NT2/D1 (cell line): ENCODE measurements at regions not wholly inside any gene's neighbourhood (a gene's known extent, or its start where the extent isn't known, plus 50 kb on each side); places are given as distances from the start of the nearest gene placed in this dataset.

Source experiments
- DNase-seq: peaks from one replicate; pipeline ENCODE4 v3.0.0-alpha.2; 2011; ENCODE audit warnings: low read depth, low spot score
- H3K27me3 ChIP-seq: 2 replicates; pipeline ENCODE4 v1.6.0; 2011; ENCODE audit warnings: mild to moderate bottlenecking; ENCODE audit not compliant: insufficient read length, insufficient read depth
- H3K36me3 ChIP-seq: 2 replicates; pipeline ENCODE4 v1.6.1; 2011; ENCODE audit warnings: mild to moderate bottlenecking, low read length, mixed read lengths; ENCODE audit not compliant: insufficient read depth, insufficient read length
- H3K4me1 ChIP-seq: 2 replicates; pipeline ENCODE4 v1.5.1; 2011; ENCODE audit not compliant: insufficient read depth, insufficient read length
- H3K4me3 ChIP-seq: 2 replicates; pipeline ENCODE4 v1.5.1; 2011; ENCODE audit warnings: low read depth; ENCODE audit not compliant: insufficient read length
- H3K9ac ChIP-seq: 2 replicates; pipeline ENCODE4 v1.6.0; 2011; ENCODE audit warnings: low read depth; ENCODE audit not compliant: insufficient read length
- H3K9me3 ChIP-seq: 2 replicates; pipeline ENCODE4 v1.5.1; 2011; ENCODE audit warnings: mild to moderate bottlenecking, low read length; ENCODE audit not compliant: insufficient read depth
- SUZ12 ChIP-seq: IDR thresholded peaks from 2 replicates; pipeline ENCODE4 v1.6.1; 2011; ENCODE audit not compliant: insufficient read length, insufficient read depth; ENCODE audit errors: extremely low read depth
- YY1 ChIP-seq: IDR thresholded peaks from 2 replicates; pipeline ENCODE4 v1.6.1; 2011; ENCODE audit not compliant: insufficient read length, insufficient read depth
- ZNF274 ChIP-seq: IDR thresholded peaks from 2 replicates; pipeline ENCODE4 v1.6.1; 2011; ENCODE audit warnings: mild to moderate bottlenecking, low read depth, low read length

DNA sequence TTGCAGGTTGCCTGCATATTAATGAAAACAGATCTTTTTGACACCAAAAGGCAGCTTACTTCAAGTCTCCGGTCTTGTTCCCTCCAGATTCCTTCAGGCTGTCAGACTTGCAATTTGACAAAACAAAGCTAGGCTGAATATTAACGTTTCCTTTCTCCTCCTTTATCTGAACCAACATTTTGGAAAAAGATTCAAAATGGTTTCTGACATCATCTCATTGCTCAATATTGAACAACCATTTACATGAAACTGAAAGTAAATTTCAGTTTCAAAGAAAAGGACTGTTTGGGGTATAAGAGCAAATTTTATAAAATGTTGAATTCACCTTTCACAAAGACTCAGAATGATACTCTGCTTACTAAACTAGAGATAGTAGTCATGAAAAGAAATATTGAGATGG, 521.8 kb downstream of the KCNJ2 start:
- no peaks in the 10 kb centered on the region for H3K27me3 ChIP-seq
- H3K4me3 ChIP-seq, result no peak overlapping the region
- no peak for DNase-seq
- no peaks in the 10 kb centered on the region for H3K4me1 ChIP-seq
- H3K9me3 ChIP-seq, result no peaks in the 10 kb centered on the region
- no peak for TF ChIP-seq YY1
- TF ChIP-seq SUZ12, result no peak
- no peak for TF ChIP-seq ZNF274
- H3K9ac ChIP-seq, result no peak overlapping the region
- no peaks in the 10 kb centered on the region for H3K36me3 ChIP-seq

DNA sequence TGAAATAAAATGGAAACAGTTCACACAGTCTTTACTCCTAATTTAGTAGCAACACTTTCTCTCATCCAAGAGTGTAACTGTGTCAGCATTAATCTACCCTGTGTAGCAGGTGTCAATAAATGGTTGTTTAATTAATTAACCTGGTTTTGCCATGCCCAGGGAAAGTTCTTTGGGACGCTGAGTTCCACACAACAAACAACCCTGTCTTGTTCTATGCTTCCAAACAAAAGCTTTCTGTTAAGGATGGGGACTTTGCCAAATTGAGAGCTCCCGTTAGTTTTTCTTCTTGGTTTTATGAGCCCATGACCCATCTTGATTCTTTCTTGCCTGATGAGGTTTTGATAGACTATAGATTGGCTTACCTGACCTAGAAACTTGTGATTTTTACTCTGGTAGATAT, 530.1 kb downstream of the KCNJ2 start:
- Histone ChIP-seq H3K4me3 (no peak overlapping the region), H3K4me1 (no peaks in the 10 kb centered on the region), H3K9me3 (no peaks in the 10 kb centered on the region), H3K9ac (no peak overlapping the region), H3K27me3 (no peaks in the 10 kb centered on the region), H3K36me3 (no peaks in the 10 kb centered on the region)
- no peak for TF ChIP-seq ZNF274
- TF ChIP-seq YY1, result no peak
- TF ChIP-seq SUZ12, result no peak
- DNase-seq, result no peak

DNA sequence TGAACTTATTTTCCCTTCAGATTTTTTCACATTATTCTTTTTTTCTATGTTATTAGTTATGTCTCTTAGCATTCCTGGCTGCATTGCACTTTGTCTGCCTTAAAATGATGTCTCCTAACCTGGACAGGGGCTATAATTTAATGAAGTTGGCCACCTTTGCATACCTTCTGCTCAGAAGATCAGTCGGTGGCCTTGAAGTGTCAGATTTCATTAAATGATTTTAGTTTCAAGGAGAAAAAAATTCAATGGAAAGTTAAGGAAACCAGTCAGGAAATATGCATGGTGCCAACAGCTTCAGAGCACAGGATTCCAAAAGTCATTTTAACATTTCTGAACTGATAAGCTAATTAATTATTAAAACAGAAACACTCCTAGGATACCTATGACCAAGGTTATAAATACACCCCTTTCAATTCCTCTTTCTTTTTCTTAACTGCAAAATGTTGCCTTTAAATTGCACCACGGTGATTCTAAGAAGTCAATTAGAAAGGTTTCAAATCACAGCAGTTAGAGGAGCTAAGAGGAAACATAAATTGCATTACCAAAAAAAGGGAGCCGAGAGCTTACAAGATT, 533.4 kb downstream of the KCNJ2 start:
- no peaks in the 10 kb centered on the region for H3K9me3 ChIP-seq
- no peak overlapping the region for H3K9ac ChIP-seq
- DNase-seq, result no peak
- H3K4me3 ChIP-seq, result no peak overlapping the region
- no peaks in the 10 kb centered on the region for H3K27me3 ChIP-seq
- H3K4me1 ChIP-seq, result no peaks in the 10 kb centered on the region
- TF ChIP-seq SUZ12 (no peak), YY1 (no peak), ZNF274 (no peak)
- H3K36me3 ChIP-seq, result no peaks in the 10 kb centered on the region

DNA sequence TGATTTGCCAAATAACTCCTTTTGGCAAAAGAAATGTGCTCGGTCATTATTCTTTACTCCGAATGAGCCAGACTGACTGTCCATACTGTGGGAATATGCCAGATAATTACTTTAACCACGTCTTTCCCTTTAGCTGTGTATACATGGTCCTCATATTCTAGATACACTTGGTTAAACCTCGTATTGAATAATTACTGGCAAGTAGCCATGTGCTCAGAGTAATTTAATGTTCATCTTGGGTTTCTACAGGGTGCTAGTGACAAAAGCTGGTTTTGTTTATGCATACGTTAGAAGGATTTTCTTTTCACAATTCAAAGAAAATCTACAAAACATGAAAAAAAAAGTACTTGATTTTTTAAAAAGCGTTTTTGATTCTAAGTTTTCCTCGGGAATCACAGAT, 540.3 kb downstream of the KCNJ2 start:
- H3K4me1 ChIP-seq, result no peaks in the 10 kb centered on the region
- no peak for DNase-seq
- H3K9ac ChIP-seq, result no peak overlapping the region
- H3K4me3 ChIP-seq, result no peak overlapping the region
- H3K9me3 ChIP-seq, result no peaks in the 10 kb centered on the region
- H3K27me3 ChIP-seq, result no peaks in the 10 kb centered on the region
- no peaks in the 10 kb centered on the region for H3K36me3 ChIP-seq
- no peak for TF ChIP-seq SUZ12
- TF ChIP-seq YY1, result no peak
- TF ChIP-seq ZNF274, result no peak

DNA sequence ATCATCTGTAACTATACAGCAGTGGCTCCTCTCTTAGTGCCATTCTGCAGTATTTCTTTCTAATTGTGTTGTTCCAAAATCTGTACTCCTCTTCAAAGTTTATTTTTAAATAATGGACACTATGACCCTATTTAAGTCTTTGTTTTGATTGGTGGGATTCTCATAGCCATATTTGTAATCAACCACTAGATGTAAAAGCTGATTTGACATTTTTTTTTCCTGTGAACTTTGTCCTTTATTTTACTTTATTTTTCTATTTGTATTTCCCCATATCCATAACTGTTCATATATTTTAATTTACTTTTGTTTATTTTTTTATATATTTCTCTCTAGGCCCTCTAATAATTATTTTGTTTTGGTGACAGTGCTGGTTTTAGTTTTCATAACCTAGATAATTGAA, 544.4 kb downstream of the KCNJ2 start:
- no peak for DNase-seq
- Histone ChIP-seq H3K27me3 (no peaks in the 10 kb centered on the region), H3K9me3 (no peaks in the 10 kb centered on the region), H3K9ac (no peak overlapping the region), H3K4me3 (no peak overlapping the region), H3K4me1 (no peaks in the 10 kb centered on the region), H3K36me3 (no peaks in the 10 kb centered on the region)
- no peak for TF ChIP-seq SUZ12
- no peak for TF ChIP-seq YY1
- TF ChIP-seq ZNF274, result no peak

DNA sequence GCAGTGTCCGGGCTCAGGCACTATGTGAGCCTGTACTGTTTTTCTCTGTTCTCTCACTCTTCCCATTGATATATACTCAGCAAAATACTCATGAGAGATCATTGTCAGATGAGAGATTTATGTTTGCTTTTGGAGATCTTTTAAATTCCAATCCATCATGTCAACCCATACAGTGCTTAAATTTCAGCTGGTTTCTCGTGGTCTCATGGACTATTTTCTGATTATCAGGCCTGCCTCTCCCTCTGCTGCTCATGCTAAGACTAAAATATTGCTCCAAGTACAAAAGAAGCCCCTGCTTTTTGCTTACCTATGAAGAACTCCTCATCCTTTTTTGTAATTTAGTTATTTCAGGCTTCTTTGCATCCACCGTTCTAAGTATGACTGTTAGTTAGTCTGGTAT, 547.2 kb downstream of the KCNJ2 start:
- H3K9ac ChIP-seq, result no peak overlapping the region
- H3K4me3 ChIP-seq, result no peak overlapping the region
- DNase-seq, result no peak
- H3K36me3 ChIP-seq, result no peaks in the 10 kb centered on the region
- TF ChIP-seq ZNF274 (no peak), YY1 (no peak), SUZ12 (no peak)
- H3K4me1 ChIP-seq, result no peaks in the 10 kb centered on the region
- H3K27me3 ChIP-seq, result no peaks in the 10 kb centered on the region
- no peaks in the 10 kb centered on the region for H3K9me3 ChIP-seq

DNA sequence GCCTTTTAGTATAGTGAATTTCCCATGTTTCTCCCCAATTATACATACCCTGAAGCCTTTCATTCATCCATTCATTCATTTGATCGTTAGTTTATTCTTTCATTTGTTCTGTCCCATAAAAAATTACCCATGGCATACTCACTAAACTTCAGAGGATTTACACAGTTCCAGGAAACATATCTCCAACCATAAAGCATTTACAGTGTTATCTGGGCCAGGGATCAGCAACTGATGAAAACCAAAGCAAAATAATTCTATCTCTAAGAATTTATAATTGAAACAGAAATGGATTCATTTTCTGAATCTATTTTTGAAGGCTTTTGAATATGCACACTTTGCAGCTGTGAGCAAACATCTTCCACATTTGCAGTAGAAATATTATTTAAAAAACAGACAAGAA, 547.7 kb downstream of the KCNJ2 start:
- H3K9me3 ChIP-seq, result no peaks in the 10 kb centered on the region
- no peak overlapping the region for H3K9ac ChIP-seq
- H3K4me1 ChIP-seq, result no peaks in the 10 kb centered on the region
- H3K4me3 ChIP-seq, result no peak overlapping the region
- no peaks in the 10 kb centered on the region for H3K36me3 ChIP-seq
- TF ChIP-seq SUZ12 (no peak), ZNF274 (no peak), YY1 (no peak)
- DNase-seq, result no peak
- no peaks in the 10 kb centered on the region for H3K27me3 ChIP-seq

DNA sequence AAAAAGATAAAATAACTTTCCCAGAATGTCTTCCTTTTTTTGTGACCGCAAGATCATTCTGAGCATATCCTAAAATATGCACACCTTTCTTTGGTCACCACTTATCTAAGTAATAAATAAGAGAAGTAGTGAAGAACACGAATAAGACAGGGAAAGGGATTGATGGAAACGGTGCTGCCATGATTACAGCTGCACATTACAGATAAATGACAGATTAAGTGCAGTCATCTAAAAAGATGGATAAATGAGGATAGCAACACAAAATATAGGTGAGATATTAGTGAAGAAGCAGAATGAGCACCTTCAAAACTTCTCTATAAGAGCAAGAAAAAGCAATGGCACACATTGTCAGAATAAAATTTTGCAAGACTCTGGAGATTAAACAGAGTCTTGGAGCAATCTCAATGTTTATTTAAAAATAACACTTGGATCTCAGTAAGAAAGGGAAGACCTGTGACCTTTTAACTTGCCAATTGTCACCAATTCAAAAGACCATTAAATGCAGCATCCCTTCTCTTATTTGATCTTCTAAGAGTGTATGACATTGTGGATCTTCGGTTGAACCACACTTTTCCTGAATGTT, 567.1 kb downstream of the KCNJ2 start:
- H3K27me3 ChIP-seq, result no peaks in the 10 kb centered on the region
- H3K9ac ChIP-seq, result no peak overlapping the region
- no peak for DNase-seq
- no peak overlapping the region for H3K4me3 ChIP-seq
- H3K4me1 ChIP-seq, result no peaks in the 10 kb centered on the region
- H3K9me3 ChIP-seq, result no peaks in the 10 kb centered on the region
- no peaks in the 10 kb centered on the region for H3K36me3 ChIP-seq
- TF ChIP-seq ZNF274, result no peak
- TF ChIP-seq YY1, result no peak
- TF ChIP-seq SUZ12, result no peak
